HG02943 (cell line): ENCODE measurements at regions not wholly inside any gene's neighbourhood (a gene's known extent, or its start where the extent isn't known, plus 50 kb on each side); places are given as distances from the start of the nearest gene placed in this dataset.
"Not testable (repeated sequence)": the region's sequence is repeated elsewhere in the genome, so short reads cannot be mapped to it uniquely, and the experiment has no call there.

ENCODE experiments used
- ATAC-seq: cut with Tn5 transposase; IDR thresholded peaks from one replicate; pipeline ENCODE4 v1.9.1; 2021; ENCODE audit warnings: mild to moderate bottlenecking, low read depth, moderate library complexity; ENCODE audit not compliant: unreplicated experiment

DNA sequence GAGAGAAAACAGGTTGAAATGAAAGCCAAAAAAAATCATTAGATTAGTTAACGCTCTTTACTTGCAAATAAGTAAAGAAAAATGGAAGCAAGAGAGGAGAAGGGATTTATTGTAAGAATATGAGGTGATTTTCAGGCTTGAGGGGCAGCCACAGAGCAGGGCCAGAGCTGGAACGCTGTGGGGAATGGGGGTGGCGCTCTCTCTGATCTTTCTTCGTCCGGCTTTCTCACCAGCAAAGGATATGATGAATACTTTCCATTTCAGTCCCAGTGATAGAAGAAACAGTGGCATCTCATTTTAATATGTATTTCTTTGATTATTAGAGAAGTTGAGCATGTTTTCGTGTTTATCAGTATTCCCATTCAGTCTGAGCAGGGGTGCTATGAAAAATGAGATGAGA lies 112.2 kb downstream of the SKIDA1 start:
- ATAC-seq: no peak

DNA sequence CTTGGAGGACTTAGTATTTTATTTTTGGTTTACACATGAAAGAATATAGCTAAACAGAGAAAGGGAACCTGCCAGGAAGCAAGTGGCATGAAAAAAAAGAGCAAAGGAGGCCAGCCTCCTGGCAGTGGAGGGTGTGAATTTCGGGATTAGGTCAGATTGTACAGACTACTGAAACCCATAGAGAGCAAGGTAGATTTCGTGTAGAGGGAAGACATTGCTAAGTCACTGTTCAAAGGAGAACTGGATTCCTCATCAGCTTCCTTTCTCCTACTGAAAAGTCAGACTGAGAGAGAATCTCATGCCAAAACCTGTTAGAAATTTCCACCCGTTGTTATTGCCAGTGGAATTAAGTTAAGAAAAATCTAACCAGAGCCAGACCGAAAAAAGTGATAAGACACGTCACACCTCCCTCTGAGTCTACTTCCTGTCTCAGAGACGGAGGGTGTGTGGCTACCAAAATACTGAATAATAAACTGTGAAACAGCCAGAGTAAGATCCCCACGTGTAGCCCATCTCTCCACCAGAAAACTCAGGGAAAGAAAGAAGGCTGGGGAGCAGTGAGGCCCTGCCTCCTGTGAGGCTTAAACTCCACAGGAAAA lies 118.8 kb downstream of the SKIDA1 start:
- ATAC-seq: no peak

DNA sequence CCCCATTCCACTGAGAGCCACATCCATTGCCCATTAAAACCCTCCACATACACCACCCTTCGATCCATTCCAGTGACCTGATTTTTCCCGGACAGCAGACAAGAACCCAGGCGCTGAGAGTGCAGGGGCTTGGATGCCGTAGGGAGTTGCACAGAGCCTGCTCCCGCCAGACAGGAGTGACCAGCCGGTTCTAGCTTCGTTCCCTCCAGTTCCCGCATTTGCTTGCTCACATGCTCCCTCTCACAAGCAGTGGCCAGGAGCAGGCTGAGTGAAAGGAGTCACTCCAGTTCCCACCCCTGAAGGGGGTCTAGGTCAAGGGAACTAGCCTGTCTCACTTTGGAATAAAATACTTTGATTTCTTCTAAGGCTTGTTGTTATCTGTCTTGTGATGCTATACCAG lies 119.5 kb downstream of the SKIDA1 start:
- ATAC-seq: no peak

DNA sequence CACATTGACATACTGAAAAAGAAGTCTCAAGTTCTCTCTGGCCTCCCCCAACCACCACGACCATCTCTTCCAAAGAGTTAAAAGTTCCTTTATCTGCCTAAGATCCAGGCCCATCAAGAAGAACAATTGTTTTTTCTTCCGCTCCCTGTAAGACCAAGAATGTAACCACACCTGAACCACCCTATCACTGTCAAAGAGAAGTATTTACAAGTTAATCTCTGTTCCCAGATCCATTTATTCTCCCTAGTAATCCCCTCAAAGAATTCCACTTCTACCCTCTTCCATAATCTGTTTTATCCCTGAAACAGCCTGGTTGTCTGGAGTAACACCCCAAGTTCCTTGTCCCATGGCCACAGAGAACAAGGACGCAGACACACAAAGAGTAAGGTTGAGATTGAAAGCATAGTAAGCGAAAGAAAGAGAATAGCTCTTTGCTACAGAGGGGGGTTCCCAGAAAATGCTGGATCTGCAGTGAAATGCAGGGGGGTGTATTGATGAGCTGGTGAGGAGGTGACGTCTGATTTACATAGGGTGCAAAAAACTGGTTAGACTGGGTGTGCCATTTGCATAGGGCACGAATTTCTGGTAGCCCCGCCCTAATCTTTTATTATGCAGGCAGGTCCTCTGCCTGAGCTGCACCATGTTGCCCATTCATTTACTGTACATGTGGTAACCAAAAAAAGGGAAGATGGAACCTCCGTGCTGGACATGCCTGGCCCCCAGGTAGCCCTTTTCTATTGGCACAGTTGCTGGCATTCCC lies 122.0 kb downstream of the SKIDA1 start:
- no peak for ATAC-seq

DNA sequence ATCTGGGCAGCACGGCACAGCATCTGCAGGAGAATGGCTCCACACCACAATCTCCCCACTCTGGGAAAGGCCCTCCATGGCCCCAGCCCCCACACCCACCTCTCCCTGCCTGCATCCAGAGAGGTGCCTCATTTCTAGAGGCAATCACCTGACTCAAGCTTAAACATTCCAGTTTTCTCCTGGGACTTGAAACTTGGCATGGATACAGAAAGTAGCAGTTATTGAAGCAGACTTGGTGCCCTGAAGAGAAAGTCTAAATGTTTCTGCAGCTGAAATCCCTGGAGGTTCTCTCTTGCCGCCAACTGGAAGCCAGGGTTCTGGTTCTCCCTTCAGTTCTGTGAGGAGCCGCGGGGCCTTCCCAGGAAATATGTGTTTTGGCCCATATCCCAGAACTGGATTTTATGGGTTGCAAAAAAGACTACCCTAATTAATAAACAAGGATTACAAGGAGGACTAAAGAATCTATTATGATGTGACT lies 122.8 kb downstream of the SKIDA1 start:
- no peak for ATAC-seq

DNA sequence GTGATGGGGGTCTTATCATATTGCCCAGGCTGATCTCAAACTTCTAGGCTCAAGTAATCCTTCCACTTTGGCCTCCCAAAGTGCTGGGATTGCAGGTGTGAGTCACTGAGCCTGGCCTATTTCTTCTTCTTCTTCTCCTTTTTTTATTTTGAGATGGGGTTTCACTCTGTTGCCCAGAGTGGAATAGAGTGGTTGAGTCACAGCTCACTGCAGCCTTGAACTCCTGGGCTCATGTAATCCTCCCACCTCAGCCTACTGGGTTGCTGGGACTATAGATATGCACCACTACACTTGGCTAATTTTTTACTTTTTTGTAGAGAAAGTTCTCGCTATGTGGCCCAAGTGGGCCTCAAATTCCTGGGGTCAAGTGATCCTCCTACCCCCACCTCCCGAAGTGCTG lies 124.3 kb downstream of the SKIDA1 start:
- ATAC-seq: no peak

DNA sequence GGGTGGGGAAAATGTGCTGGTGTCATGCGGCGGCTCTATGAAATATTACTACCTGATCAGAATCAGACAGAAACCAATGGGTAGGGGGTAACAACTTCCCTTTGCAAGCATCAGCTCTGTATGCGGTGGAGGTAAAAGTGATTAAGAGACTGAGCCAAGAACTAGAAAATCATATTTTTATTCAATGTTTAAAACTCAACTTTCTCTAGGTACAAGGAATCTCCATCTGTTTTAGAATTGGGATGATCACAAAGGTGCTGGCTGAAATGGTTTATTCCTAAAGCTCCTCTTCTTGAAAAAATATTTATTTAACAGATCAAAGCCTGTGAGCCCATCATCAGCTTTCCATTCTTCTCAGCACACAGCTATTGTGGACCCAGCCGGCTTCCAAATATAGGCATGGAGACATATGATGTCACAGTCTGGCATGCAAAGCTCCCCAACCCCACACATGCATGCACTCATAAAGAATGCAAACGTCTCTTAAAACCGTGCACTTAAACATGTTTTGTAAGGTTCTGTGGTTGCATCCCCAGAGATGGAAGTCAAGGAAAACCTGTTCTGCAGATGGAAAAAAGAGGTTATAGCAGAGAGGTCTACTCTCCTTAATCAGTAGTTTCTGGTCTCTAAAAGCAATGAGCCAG lies 126.0 kb downstream of the SKIDA1 start:
- ATAC-seq: no peak

DNA sequence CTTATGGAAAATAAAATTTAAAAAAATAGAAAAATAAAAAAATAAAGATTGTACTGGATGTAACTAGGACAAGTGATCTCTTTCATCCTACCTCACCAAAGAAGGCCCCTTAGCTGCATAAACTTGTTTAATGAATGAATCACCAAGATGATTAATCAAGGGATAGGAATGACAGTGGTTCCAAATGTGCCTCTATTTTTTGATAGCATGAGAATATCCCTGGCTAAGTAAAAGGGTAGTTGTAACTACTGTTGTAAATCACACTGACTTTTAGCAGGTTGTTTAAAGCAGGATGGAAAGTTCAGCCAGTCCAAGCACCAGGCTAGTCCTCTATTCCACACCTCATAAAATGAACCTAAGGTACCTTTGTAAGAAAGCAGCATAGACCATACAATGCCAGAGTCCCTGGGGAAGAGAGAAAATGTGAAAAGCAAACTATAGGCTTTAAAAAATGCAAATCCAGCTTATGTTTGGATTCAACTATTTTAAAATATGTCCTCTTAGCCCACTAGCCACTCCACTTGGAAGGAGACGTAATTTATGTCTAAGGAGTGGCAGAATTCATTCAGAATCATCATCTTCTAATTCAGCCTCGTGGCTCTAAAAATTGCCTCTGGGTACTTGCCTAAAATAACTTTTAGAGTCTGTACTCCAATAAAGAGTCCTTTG lies 126.8 kb downstream of the SKIDA1 start:
- no peak for ATAC-seq

DNA sequence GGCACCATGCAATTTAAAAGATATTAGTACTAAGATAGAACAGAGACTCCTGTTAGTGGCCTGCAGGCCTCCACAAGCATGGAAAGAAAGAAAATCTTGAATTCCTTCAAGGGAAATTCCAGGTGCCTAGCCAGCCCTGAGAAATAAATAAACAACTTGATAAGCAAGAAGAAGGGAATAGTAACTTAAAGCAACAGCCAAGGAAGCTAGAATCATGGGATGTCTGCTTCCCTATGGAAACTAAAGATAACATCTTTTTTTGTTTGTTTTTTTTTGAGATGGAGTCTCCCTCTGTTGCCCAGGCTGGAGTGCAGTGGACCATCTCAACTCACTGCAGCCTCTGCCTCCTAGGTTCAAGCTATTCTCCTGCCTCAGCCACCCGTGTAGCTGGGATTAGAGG lies 128.6 kb downstream of the SKIDA1 start:
- ATAC-seq: no peak

DNA sequence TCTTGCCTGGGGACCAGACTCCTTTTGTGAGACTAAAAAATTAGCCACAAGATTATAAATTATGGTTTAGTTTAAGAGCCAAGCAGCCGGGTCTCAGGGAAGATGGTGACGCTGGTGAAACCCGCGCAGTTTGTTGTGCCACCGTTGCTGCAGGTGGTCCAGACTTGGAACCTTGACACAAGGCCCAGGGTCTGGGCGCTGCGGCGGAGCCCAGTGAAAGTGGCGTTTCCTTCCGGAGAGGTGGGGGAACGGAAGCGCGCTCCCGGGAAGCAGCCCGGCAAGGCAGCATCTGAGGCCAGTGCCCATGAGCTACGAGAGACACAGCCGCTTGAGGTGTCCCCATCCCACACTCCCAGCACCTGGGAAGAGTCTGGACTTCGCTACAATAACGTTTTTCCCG lies 131.6 kb downstream of the SKIDA1 start:
- ATAC-seq: no peak

DNA sequence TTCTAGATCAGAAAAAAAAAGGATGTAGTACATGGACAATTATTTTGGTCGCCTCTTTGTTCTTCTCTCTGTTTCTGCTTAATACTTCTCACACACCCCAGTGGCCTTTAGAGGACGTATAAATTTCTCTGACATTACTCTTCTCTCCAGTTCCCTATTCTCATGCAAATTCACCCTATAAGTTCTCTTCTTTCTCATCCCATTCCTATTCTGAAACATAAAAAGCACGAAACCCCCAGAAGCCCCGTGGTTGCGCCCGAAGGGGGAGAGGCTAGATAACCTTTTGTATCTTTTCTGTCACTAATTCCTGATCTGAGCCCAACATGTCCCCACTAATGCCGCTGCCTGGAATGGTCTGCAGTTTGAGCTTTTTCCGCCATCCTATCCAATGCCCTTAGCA lies 136.9 kb downstream of the SKIDA1 start:
- ATAC-seq: no peak

DNA sequence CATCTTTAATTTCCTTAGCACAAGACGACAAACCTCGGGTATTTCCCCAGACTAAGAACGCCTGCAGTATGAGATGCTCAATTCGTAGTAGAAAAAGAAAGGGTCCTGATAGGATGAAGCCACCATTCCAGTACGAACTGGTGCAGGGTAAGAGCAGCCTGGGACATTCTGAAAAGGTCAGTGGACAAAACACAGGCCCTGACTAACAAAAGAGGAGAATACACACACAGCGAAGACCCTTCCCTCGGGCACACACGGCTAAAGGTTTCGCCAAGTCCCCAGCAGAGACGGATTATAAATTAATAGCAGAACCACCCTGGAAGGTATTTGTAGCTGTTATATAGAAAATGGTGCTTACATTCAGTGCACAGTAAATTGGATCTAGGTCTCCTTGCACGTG lies 137.6 kb downstream of the SKIDA1 start:
- no peak for ATAC-seq

DNA sequence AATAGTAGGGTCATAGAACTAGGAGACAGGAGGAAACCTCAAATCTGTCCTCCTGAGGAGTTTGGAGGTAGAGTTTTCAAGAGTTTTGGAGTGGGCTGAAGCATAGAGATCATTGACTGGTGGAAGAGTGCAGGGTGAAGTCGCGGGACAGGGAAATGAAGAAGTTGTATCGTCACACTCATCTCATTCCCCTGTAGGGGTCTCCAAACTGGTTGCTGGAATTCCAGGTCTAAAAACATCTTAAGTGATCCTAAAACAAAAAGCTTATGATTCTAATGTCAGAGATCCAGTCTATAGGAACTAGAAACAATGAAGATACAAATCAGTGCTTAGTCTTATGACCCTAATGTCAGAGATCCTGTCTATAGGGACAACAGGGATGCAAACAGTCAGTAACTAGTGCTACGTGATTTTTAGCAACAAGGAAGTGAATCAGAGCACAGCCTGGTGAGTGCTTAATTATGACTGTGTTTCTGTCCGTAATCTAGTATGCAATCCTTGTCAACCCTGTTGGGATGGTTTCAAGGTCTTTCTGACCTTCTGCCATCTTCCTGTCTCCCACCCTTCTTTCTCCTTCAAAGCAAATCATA lies 139.4 kb downstream of the SKIDA1 start:
- no peak for ATAC-seq

DNA sequence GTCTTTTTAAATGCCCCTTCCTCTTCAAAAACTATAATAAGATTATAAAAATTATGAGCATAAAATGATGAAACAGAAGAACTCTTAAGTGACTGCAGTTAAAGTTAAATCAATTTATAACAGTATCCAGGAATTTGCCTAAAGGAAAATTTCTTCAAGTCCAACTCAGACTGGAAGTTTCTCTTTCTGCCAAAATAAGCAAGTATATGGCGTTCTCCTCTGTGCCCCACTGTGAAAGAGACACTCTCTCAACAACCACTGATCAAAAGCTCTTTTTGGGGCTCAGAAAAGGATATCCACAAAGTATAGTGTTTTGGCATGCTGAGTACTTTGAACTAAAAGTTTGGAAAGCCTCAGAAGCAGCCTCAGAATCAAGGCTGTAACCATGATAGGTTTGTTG lies 139.9 kb downstream of the SKIDA1 start:
- no peak for ATAC-seq

DNA sequence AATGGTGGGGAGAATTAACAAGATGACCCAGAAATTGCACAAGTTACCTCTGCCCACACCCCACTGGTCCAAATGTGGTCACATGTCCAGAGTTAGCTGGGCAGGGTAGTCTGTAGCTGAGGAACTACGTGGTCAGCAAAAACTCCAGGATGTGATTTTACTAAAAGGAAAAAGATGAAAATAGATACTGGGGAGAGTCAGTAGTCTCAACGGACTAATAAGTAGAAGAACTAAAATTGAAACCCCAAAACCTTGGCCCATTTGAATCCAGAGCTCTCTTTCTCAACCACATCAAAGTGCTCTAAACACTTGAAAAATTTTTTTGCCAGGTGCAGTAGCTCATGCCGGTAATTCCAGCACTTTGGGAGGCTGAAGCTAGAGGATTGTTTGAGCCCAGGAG lies 146.3 kb downstream of the SKIDA1 start:
- ATAC-seq: no peak

DNA sequence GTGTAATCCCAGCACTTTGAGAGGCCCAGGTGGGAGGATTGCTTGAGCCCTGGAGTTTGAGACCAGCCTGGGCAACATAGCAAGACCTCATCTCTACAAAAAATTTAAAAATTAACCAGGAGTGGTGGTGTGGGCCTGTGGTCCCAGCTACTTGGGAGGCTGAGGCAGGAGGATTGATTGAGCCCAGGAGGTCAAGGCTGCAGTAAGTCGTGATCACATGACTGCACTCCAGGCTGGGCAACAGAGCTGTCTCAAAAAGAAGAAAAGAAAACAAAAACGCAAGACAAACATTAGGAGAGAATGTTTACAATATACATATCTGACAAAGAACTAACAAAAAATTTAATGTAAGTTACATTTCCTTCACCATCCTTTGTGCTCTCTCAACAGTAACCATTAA lies 150.2 kb downstream of the SKIDA1 start:
- not testable (repeated sequence) for ATAC-seq

DNA sequence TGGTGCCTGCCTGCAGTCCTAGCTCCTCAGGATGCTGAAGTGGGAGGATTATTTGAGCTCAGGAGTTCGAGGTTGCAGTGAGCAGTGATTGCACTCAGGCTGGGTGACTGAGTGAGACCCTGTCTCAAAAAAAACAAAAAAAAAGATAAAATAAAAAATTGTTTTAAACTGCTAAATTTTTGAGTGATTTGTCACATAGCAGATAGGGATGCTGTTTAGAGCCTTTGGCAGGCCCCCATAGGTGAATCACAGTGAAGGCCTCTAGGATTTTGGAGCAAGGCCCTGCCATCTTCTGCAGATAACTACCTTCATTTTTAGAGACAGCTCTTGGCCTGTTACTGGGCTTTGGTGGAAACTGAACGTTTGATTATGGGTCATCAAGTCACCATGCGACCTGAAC lies 151.6 kb downstream of the SKIDA1 start:
- not testable (repeated sequence) for ATAC-seq

DNA sequence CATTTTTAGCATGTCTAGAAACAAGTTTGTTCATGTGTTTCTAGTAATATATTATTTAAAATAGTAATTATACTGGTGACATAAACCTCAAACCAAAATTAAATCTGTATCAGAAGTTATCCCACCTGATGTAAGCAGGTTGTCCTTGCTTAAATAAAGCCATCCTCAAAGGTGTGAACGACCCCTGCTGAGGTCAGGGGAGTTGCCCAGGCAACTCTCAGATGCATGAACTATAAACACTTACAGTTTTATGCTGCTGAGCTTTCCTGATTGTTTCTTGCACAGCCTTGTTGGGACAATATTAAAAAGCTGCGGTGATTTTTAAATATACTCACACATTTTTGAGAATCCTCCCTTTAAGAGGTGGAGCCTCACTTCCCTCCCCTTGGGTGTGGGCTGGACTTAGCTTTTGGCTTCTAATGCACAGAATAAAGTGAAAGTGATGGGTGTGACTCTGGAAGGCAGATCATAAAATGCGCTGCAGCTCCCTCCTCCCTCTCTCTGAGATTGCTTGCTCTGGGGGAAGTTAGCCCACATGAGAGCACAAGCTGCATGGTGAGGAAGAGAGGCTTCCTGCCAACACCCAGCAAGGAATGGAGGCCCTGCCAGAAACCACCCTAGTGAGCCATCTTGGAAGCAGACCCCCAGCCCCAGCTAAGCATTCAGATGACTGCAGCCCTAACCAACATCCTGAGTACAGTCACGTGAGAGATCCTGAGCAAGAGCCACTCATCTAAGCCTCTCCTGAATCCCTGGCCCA lies 152.7 kb downstream of the SKIDA1 start:
- peak; percentile 64 for ATAC-seq

DNA sequence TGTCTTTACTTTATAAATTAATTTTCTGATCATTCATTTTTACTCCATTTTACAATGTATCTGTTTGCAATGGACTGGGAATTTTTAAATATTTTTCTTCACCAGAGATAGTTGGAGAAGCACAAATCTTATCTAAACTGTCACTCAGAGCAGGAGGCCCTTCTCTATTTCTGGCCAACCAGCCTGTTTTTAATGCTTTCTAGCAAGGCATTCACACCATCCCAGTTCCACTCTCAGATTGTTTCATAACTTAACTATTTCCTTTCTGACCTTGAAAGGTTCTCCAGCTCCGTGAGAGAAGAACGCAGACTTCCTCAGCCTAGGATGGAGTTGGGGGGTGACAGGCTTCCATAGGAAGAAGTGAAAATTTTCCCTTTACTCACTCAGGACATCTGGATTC lies 155.8 kb downstream of the SKIDA1 start:
- ATAC-seq: no peak

DNA sequence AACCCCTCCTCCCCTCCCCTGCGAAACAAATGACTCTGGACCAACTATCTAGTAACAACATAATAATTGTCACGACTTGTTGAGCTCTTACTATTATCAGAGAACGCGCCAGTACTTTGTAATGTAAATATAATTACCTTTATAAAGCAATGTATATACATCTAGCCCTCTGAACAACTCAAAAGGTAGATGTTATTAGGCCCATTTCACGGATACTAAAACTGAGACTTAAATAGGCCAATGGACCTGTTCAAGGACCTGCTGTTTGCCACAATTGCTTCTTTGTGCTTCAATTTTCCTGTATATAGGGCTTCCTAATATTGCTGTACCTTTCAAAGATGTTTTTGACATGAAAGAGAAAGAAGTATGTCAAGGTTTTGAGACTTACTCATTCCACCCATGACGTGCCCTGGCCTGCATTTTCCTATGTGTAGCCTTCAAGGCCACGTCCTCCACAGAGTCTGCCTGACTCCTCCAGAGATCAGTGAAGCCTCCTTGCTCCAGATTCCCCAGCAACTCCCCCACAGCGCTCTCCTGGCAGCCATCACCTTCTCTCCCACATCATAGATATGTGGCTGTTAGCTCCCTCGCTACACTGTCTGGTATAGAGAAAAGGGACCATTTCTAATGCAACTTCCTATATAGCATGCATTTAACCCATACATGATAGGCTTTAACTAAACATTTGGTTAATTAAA lies 156.6 kb downstream of the SKIDA1 start:
- no peak for ATAC-seq
